ENCODE measurements at regions not wholly inside any gene's neighbourhood (a gene's known extent, or its start where the extent isn't known, plus 50 kb on each side); places are given as distances from the start of the nearest gene placed in this dataset.

GRCh38 chr3:13256845-13257244 is 163.3 kb downstream of the NUP210 start:
- H3K79me2 ChIP-seq (ENCODE audit: control insufficient read depth, low read length) = no peaks in the 10 kb centered on the region
- TF ChIP-seq EZH2phosphoT487 (IDR thresholded peaks at IDR 0.05; ENCODE audit: borderline replicate concordance, low read length) (no peak), CTCF (IDR thresholded peaks at IDR 0.05; ENCODE audit: low read depth, low read length, poor library complexity, severe bottlenecking) (no peak)

GRCh38 chr3:13254028-13254951 is 165.8 kb downstream of the NUP210 start:
- H3K4me2 ChIP-seq (ENCODE audit: low read length) = no peak overlapping the region
- H3F3A ChIP-seq (ENCODE audit: control insufficient read depth, insufficient read depth) = no peaks in the 10 kb centered on the region
- no peaks in the 10 kb centered on the region for H3K79me2 ChIP-seq (ENCODE audit: control insufficient read depth, low read length)
- no peak for TF ChIP-seq CTCF (IDR thresholded peaks at IDR 0.05; ENCODE audit: low read depth, low read length, poor library complexity, severe bottlenecking)
- TF ChIP-seq EZH2phosphoT487 (IDR thresholded peaks at IDR 0.05; ENCODE audit: borderline replicate concordance, low read length) = no peak
- H3K9me3 ChIP-seq (ENCODE audit: control insufficient read depth, insufficient read depth, low read length) = no peaks in the 10 kb centered on the region
- peaks cover 11% of the 10 kb centered on the region; the same call in 1 of the 2 replicates for H3K27me3 ChIP-seq (ENCODE audit: control insufficient read depth, low read length)
- H4K20me1 ChIP-seq (ENCODE audit: control insufficient read depth, insufficient read depth, low read depth, low read length) = no peaks in the 10 kb centered on the region; the same call in 1 of the 2 replicates
- no peak overlapping the region for H3K4me3 ChIP-seq (ENCODE audit: low read length)
- H3K9me2 ChIP-seq (replicated peaks; ENCODE audit: control insufficient read depth, low read length) = no peaks in the 10 kb centered on the region
- H3K36me3 ChIP-seq (ENCODE audit: control insufficient read depth, low read length) = no peaks in the 10 kb centered on the region
- H3K4me1 ChIP-seq (ENCODE audit: control insufficient read depth, low read length) = no peaks in the 10 kb centered on the region
- H3K27ac ChIP-seq (ENCODE audit: low read depth, low read length) = no peak overlapping the region

More at GRCh38 chr3:13256845-13257244, 163.3 kb downstream of the NUP210 start:
- Histone ChIP-seq H3K9me3 (ENCODE audit: control insufficient read depth, insufficient read depth, low read length) (no peaks in the 10 kb centered on the region), H3K27ac (ENCODE audit: low read depth, low read length) (no peak overlapping the region), H4K20me1 (ENCODE audit: control insufficient read depth, insufficient read depth, low read depth, low read length) (no peaks in the 10 kb centered on the region), H3K4me3 (ENCODE audit: low read length) (no peak overlapping the region), H3K4me1 (ENCODE audit: control insufficient read depth, low read length) (no peaks in the 10 kb centered on the region), H3K4me2 (ENCODE audit: low read length) (no peak overlapping the region), H3K36me3 (ENCODE audit: control insufficient read depth, low read length) (no peaks in the 10 kb centered on the region), H3K9me2 (replicated peaks; ENCODE audit: control insufficient read depth, low read length) (no peaks in the 10 kb centered on the region), H3K27me3 (ENCODE audit: control insufficient read depth, low read length) (peaks cover 15% of the 10 kb centered on the region; the same call in 1 of the 2 replicates), H3F3A (ENCODE audit: control insufficient read depth, insufficient read depth) (no peaks in the 10 kb centered on the region)

GRCh38 chr3:13253208-13253937 is 166.7 kb downstream of the NUP210 start:
- H3K79me2 ChIP-seq (ENCODE audit: control insufficient read depth, low read length) = no peaks in the 10 kb centered on the region
- H3K9me3 ChIP-seq (ENCODE audit: control insufficient read depth, insufficient read depth, low read length) = no peaks in the 10 kb centered on the region
- peaks cover 12% of the 10 kb centered on the region for H3K27me3 ChIP-seq (ENCODE audit: control insufficient read depth, low read length)
- no peaks in the 10 kb centered on the region; the same call in 1 of the 2 replicates for H4K20me1 ChIP-seq (ENCODE audit: control insufficient read depth, insufficient read depth, low read depth, low read length)
- no peaks in the 10 kb centered on the region for H3K4me1 ChIP-seq (ENCODE audit: control insufficient read depth, low read length)
- H3F3A ChIP-seq (ENCODE audit: control insufficient read depth, insufficient read depth) = no peaks in the 10 kb centered on the region
- no peak overlapping the region for H3K4me3 ChIP-seq (ENCODE audit: low read length)
- H3K9me2 ChIP-seq (replicated peaks; ENCODE audit: control insufficient read depth, low read length) = no peaks in the 10 kb centered on the region
- no peak overlapping the region for H3K27ac ChIP-seq (ENCODE audit: low read depth, low read length)
- H3K4me2 ChIP-seq (ENCODE audit: low read length) = no peak overlapping the region
- no peaks in the 10 kb centered on the region for H3K36me3 ChIP-seq (ENCODE audit: control insufficient read depth, low read length)
- TF ChIP-seq EZH2phosphoT487 (IDR thresholded peaks at IDR 0.05; ENCODE audit: borderline replicate concordance, low read length) (no peak), CTCF (IDR thresholded peaks at IDR 0.05; ENCODE audit: low read depth, low read length, poor library complexity, severe bottlenecking) (no peak)
